HG02938 (cell line): ENCODE measurements at regions not wholly inside any gene's neighbourhood (a gene's known extent, or its start where the extent isn't known, plus 50 kb on each side); places are given as distances from the start of the nearest gene placed in this dataset.
"Not testable (repeated sequence)": the region's sequence is repeated elsewhere in the genome, so short reads cannot be mapped to it uniquely, and the experiment has no call there.

ENCODE experiments used
- ATAC-seq: cut with Tn5 transposase; IDR thresholded peaks from one replicate; pipeline ENCODE4 v1.9.1; 2021; ENCODE audit warnings: mild to moderate bottlenecking, moderate library complexity; ENCODE audit not compliant: unreplicated experiment

- ATAC-seq, result no peak
Observed at GRCh38 chr11:86167499-86168164, 76.9 kb upstream of the EED start.

- ATAC-seq, result not testable (repeated sequence)
Observed at GRCh38 chr11:86166287-86166686, 78.3 kb upstream of the EED start.

GRCh38 chr11:86164106-86164505, 80.4 kb upstream of the EED start:
- ATAC-seq, result no peak

- ATAC-seq, result not testable (repeated sequence)
Observed at GRCh38 chr11:86163221-86163876, 81.2 kb upstream of the EED start.

- ATAC-seq, result no peak
Observed at GRCh38 chr11:86162239-86162638, 82.3 kb upstream of the EED start.

GRCh38 chr11:86161837-86162236, 82.7 kb upstream of the EED start:
- ATAC-seq, result no peak

GRCh38 chr11:86161336-86161735, 83.2 kb upstream of the EED start:
- no peak for ATAC-seq

GRCh38 chr11:86160541-86161149, 83.9 kb upstream of the EED start:
- ATAC-seq, result no peak

GRCh38 chr11:86159581-86159891, 85.0 kb upstream of the EED start:
- ATAC-seq, result no peak

- ATAC-seq, result no peak
Observed at GRCh38 chr11:86158704-86159580, 85.6 kb upstream of the EED start.

- no peak for ATAC-seq
Observed at GRCh38 chr11:86157797-86158378, 86.7 kb upstream of the EED start.

- no peak for ATAC-seq
Observed at GRCh38 chr11:86156397-86156955, 87.6 kb upstream of the PICALM start.

- no peak for ATAC-seq
Observed at GRCh38 chr11:86155200-86155844, 86.4 kb upstream of the PICALM start.

- no peak for ATAC-seq
Observed at GRCh38 chr11:86153439-86153838, 84.6 kb upstream of the PICALM start.

- no peak for ATAC-seq
Observed at GRCh38 chr11:86152901-86153300, 84.0 kb upstream of the PICALM start.

- no peak for ATAC-seq
Observed at GRCh38 chr11:86152006-86152862, 83.3 kb upstream of the PICALM start.

- ATAC-seq, result no peak
Observed at GRCh38 chr11:86151174-86152005, 82.5 kb upstream of the PICALM start.

- ATAC-seq, result no peak
Observed at GRCh38 chr11:86150847-86151173, 81.9 kb upstream of the PICALM start.

- no peak for ATAC-seq
Observed at GRCh38 chr11:86149792-86150191, 80.9 kb upstream of the PICALM start.
